ENCODE measurements at regions not wholly inside any gene's neighbourhood (a gene's known extent, or its start where the extent isn't known, plus 50 kb on each side); places are given as distances from the start of the nearest gene placed in this dataset.
A peak's percentile ranks its signal among the peaks of the same experiment; 100 is the strongest.

DNA sequence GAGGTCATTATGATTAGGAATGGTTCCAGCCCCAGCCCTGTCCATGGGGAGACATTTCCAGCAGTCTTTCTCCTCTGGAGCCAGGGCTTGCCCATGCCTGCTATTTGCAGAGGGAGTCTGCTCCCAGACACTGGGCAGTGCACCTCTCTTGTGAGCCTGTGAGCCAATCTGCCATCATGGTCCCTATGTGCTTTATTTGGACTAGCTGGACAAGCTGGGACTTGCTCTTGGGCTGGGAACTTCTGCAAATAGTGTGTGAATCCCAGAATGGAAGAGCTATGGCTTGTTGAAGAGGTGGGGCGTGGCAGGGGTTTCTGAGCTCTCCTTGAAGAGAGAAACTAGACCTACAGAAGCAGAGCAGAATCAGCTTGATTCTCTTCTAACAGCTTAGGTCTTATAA, 53.7 kb upstream of the KY start:
- Histone ChIP-seq H3K23me2 (ENCODE audit: insufficient read length, low read depth, low read length, poor library complexity, severe bottlenecking) (no peaks in the 10 kb centered on the region), H2BK5ac (ENCODE audit: insufficient read length, low read length) (no peak overlapping the region), H3K4me1 (ENCODE audit: insufficient read depth, low read length) (no peaks in the 10 kb centered on the region), H3K79me1 (ENCODE audit: insufficient read depth, low read depth, low read length, poor library complexity, severe bottlenecking) (no peaks in the 10 kb centered on the region), H2AK5ac (ENCODE audit: insufficient read length, low read length) (no peak overlapping the region), H3K79me2 (ENCODE audit: insufficient read depth, low read length) (no peaks in the 10 kb centered on the region), H4K20me1 (ENCODE audit: control insufficient read depth, insufficient read depth, insufficient read length) (no peaks in the 10 kb centered on the region), H3K27ac (ENCODE audit: insufficient read length, low read depth, low read length) (no peak overlapping the region), H3K9me3 (ENCODE audit: control insufficient read depth, low read depth, low read length) (no peaks in the 10 kb centered on the region), H3K4me2 (ENCODE audit: insufficient read depth, insufficient read length, low read length) (no peak overlapping the region), H3K18ac (ENCODE audit: insufficient read length, low read depth, low read length) (no peak overlapping the region), H2BK120ac (ENCODE audit: low read depth, low read length, poor library complexity, severe bottlenecking) (no peak overlapping the region), H3T11ph (ENCODE audit: low read length) (no peak overlapping the region), H3K56ac (ENCODE audit: insufficient read length, low read depth, low read length) (no peak overlapping the region), H2BK15ac (ENCODE audit: low read depth, low read length) (no peak overlapping the region), H4K5ac (ENCODE audit: insufficient read length, low read depth, low read length) (no peak overlapping the region), H2BK20ac (ENCODE audit: low read depth, low read length, poor library complexity, severe bottlenecking) (no peak overlapping the region), H3K9ac (ENCODE audit: extremely low read depth, insufficient read length, low read length) (no peak overlapping the region), H2AFZ (ENCODE audit: low read length) (no peak overlapping the region), H4K8ac (replicated peaks; ENCODE audit: insufficient read length, low read depth, low read length) (no peak overlapping the region), H3K27me3 (ENCODE audit: insufficient read depth, low read length) (no peaks in the 10 kb centered on the region; the same call in 1 of the 2 replicates), H3K23ac (ENCODE audit: insufficient read length, low read depth, low read length) (no peak overlapping the region), H3K14ac (ENCODE audit: insufficient read depth, low read length) (peak overlapping the region; percentile 44; the same call in 1 of the 2 replicates), H3K4ac (ENCODE audit: low read depth, low read length) (no peak overlapping the region), H2BK12ac (ENCODE audit: insufficient read length, low read depth, low read length) (no peak overlapping the region), H4K91ac (ENCODE audit: insufficient read length, low read depth, low read length) (no peak overlapping the region)
- Mint-ChIP-seq H3K27me3 (ENCODE audit: low read depth) (peaks cover 45% of the 10 kb centered on the region), H3K9me3 (peaks cover 0 to 3% of the 10 kb centered on the region in 2 experiments; a peak in 1 of 5 replicates), H3K36me3 (ENCODE audit: insufficient read depth in 1 of 3, low read depth in 3 of 3) (no peaks in the 10 kb centered on the region), H3K4me1 (no peaks in the 10 kb centered on the region), H3K4me3 (no peak overlapping the region), H3K27ac (no peak overlapping the region)
- TF ChIP-seq CTCF (conservative IDR thresholded peaks at IDR 0.05): no peak
- WGBS (ENCODE audit: extremely low coverage, insufficient read length, low lambda C conversion rate): no CpG with 5 or more reads among the region's 1 CpG
- no peak for DNase-seq
